C4-2B (cell line): ENCODE measurements at regions not wholly inside any gene's neighbourhood (a gene's known extent, or its start where the extent isn't known, plus 50 kb on each side); places are given as distances from the start of the nearest gene placed in this dataset.

ENCODE experiments used
- H3K27ac ChIP-seq: fragments of 450-650 bp; 2 replicates; pipeline ENCODE4 v1.5.1; 2017
- ZFX ChIP-seq: fragments of 450-650 bp; IDR thresholded peaks from 2 replicates; pipeline ENCODE4 v1.6.1; 2017
- TF ChIP-seq, protein P1 (sequence below): fragments of 450-650 bp; conservative IDR thresholded peaks from 2 replicates; pipeline ENCODE4 v1.5.1; 2017; ENCODE audit warnings: mild to moderate bottlenecking

DNA sequence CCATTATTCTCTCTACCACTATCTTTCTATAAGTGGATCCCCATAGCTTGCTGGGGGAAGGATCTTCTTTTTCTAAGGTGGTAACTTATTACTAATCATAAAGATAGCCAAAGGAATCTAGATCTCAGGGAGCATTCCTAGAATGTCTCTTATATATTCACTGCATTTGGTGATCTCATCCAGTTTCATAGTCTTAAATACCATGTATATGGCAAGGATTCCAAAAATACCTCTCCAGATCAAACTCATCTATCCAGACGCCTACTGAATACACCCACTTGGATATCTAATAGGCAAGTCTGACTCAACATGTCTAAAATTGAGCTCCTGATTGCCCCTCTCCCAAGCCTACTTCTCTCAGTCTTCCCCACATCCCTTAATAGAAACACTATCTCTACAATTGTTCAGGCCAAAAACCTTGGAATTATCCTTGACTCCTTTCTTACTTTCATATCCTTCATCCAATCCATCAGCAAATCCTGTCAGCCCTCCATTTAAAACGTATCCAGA is 264.4 kb downstream of the HACE1 start:
- no peak overlapping the region for H3K27ac ChIP-seq
- TF ChIP-seq, protein P1, sequence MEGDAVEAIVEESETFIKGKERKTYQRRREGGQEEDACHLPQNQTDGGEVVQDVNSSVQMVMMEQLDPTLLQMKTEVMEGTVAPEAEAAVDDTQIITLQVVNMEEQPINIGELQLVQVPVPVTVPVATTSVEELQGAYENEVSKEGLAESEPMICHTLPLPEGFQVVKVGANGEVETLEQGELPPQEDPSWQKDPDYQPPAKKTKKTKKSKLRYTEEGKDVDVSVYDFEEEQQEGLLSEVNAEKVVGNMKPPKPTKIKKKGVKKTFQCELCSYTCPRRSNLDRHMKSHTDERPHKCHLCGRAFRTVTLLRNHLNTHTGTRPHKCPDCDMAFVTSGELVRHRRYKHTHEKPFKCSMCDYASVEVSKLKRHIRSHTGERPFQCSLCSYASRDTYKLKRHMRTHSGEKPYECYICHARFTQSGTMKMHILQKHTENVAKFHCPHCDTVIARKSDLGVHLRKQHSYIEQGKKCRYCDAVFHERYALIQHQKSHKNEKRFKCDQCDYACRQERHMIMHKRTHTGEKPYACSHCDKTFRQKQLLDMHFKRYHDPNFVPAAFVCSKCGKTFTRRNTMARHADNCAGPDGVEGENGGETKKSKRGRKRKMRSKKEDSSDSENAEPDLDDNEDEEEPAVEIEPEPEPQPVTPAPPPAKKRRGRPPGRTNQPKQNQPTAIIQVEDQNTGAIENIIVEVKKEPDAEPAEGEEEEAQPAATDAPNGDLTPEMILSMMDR: no peak
- TF ChIP-seq ZFX: no peak

DNA sequence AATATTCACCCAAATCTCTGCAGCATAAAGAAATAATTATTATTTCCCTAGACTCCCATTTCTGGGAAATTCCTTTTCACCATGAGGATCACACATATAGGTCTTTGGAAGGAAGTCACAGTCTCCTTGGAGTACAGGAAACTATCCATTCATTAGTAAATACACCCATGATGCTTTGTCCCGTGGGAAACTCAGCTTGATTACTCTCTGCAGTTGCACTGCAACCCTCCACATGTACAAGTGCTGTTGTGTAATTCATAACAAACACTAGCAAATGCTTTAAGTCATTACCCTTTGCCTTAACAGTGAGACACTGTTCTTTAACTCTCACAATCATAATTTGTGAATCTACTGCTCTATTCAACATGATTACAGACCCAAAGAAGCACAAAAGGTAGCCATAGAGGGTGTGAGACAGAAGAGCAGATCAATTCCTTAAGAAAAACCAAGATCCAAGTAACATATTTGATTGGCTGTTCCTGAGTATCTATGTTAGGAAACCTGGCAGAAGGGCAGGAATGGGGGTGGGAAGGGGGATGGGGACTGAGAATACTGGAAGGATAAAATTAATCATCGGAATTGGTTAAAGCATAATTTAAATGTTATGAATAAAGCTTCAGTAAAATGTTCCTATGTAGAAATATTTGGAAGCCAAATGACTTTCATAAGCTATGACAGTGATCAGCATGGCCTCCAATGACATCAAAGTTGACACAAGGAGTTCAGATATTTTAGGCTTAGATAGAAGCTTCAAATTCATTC is 268.0 kb downstream of the HACE1 start:
- no peak overlapping the region for H3K27ac ChIP-seq
- no peak for TF ChIP-seq ZFX
- TF ChIP-seq, protein P1: no peak

DNA sequence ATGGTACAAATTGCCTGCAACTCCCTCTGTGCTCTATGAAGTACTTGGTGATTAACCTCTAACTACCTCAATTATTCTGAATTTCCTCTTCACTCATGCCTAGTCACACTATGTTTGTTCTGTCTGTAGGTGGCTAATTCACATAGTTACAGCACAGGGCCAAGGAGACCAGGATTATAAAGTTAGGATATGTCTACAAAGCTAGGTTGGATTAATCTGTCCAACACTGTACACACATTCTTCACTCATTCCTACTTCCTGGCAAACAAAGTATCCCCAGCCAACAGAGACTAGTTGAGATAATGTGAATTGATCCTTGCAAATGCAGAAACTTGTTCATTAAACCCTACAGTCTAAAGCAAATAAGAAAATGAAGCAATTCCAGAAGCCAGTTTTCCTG is 269.8 kb downstream of the HACE1 start:
- TF ChIP-seq, protein P1: no peak
- TF ChIP-seq ZFX: no peak
- no peak overlapping the region for H3K27ac ChIP-seq

DNA sequence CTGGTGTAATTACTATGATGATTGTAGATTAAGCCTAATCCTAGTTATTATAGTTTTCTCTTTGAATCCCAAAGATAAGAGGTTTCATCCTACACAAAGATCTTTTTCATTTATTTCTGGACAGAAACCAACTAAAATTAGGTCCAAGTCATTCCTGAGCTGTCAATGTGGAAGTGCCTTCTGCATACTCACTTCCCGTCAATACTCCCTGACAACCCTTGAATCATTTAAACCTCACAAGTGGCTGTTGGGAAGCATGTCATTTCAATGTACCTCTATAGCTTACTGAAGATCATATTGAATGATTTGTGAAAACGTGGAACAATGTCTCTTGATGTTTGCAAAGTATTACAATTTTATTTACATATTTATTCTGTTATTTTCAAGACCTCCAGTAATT is 274.1 kb downstream of the HACE1 start:
- TF ChIP-seq ZFX: no peak
- TF ChIP-seq, protein P1: no peak
- H3K27ac ChIP-seq: no peak overlapping the region

DNA sequence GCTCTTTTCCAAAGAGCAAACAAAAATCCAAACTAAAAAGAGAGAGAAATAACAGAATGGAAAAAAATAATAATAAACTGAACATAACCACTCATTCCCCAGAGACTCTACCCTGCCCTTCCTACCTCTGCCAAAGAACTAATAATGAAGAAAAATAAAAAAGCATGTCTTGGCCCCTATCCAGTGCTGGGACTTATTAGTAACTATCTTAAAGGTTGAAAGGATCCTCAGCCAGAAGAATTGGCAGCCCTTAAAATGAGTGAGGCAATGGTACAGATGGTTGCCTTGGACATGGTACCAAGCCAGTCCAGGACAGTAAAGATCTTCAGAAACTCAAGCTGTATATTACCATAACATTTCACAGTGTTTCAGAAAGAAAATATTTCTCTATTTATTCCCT is 279.3 kb downstream of the HACE1 start:
- TF ChIP-seq ZFX: no peak
- TF ChIP-seq, protein P1: no peak
- H3K27ac ChIP-seq: no peak overlapping the region

DNA sequence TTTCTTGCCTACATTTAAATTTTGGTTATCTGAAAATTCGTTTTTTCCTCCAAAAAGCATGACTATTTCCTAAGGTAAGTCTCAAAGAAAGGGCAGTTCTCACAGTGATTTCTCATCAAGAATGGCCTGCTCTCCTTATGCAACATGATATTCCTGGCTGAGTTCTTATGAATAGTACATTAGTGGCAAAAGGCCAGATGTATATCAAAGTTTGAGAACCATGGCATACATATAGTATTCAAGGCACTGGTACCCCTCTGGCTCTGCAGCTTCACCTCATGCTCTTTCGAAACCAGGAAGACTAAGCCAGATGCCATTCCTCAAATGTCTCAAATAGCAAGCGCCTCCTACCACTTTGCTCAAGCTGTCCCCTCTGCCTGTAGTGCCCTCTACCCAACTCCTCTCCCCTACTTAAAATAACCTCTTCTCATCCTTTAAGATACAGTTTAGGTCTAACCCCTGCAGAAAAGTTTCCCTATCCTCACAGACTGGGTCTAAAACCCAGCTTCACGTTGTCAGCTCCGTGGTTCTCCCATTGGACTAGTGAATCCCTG is 280.3 kb downstream of the HACE1 start:
- no peak for TF ChIP-seq ZFX
- TF ChIP-seq, protein P1: no peak
- no peak overlapping the region for H3K27ac ChIP-seq

DNA sequence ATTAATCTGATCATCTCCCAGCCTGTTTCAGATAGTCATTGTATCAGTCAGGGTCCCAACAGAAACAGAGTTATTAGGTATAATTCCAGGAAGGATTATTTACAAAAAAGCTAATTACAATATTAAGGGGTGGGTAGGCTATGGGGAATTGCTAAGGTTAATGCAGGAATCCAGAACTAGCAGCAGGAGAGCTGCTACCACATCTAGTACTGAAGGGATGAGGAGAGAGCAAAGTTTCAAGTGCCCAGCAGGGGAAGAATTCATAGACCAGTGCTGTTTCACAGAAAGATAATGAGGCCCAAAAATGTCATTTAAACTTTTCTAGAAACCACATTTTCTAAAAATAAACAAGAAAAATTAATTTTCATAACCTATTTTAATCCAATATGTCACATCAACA is 284.2 kb downstream of the HACE1 start:
- TF ChIP-seq, protein P1: no peak
- no peak for TF ChIP-seq ZFX
- no peak overlapping the region for H3K27ac ChIP-seq
